CD14-positive monocyte (primary cell): ENCODE measurements at regions not wholly inside any gene's neighbourhood (a gene's known extent, or its start where the extent isn't known, plus 50 kb on each side); places are given as distances from the start of the nearest gene placed in this dataset.

ENCODE experiments used
- DNase-seq, 3 donors: peaks; one replicate each; pipeline ENCODE4 v3.0.0-alpha.2; 2011 to 2022
- H2AFZ ChIP-seq: 2 replicates; pipeline ENCODE4 v1.6.0; 2012; ENCODE audit warnings: mild to moderate bottlenecking, low read depth, low read length, inconsistent platforms; ENCODE audit not compliant: insufficient read depth, poor library complexity, severe bottlenecking
- H3K27ac ChIP-seq, 2 donors: 1 replicate in 1 of 2; 2 replicates in 1 of 2; pipeline ENCODE4 v1.5.1; 2012 to 2013; ENCODE audit warnings: low read length in 2 of 2, control low read depth in 1 of 2, inconsistent platforms in 1 of 2, low read depth in 1 of 2, mild to moderate bottlenecking in 1 of 2
- H3K27me3 ChIP-seq, 2 donors: one replicate each; pipeline versions ENCODE4 v1.6.0 to v1.6.1; 2011 to 2013; ENCODE audit warnings: low read length in 2 of 2; ENCODE audit not compliant: control insufficient read depth in 2 of 2, insufficient read depth in 2 of 2
- H3K36me3 ChIP-seq, 2 donors: replicated peaks in 1 of 2; 1 replicate in 1 of 2; 2 replicates in 1 of 2; pipeline versions ENCODE4 v1.5.1 to v1.6.1; 2012 to 2013; ENCODE audit warnings: low read length in 2 of 2, control low read depth in 1 of 2, inconsistent platforms in 1 of 2, mild to moderate bottlenecking in 1 of 2; ENCODE audit not compliant: insufficient read depth in 2 of 2, control insufficient read depth in 1 of 2
- H3K4me1 ChIP-seq, 2 donors: 1 replicate in 1 of 2; 2 replicates in 1 of 2; pipeline versions ENCODE4 v1.5.1 to v1.6.1; 2012 to 2013; ENCODE audit warnings: low read length in 2 of 2, control low read depth in 1 of 2, inconsistent platforms in 1 of 2, mild to moderate bottlenecking in 1 of 2, moderate library complexity in 1 of 2; ENCODE audit not compliant: insufficient read depth in 2 of 2, control insufficient read depth in 1 of 2
- H3K4me2 ChIP-seq: replicated peaks from 2 replicates; pipeline ENCODE3; 2012; ENCODE audit warnings: low read length, moderate library complexity, mild to moderate bottlenecking; ENCODE audit not compliant: poor library complexity, severe bottlenecking; ENCODE audit errors: extremely low read depth
- H3K4me3 ChIP-seq, 3 experiments: fragments of 200-600 bp in 1 of 3; sonication (generic) in 1 of 3; replicated peaks in 1 of 3; 1 replicate in 2 of 3; 2 replicates in 1 of 3; pipeline ENCODE4 v1.5.1; 2011 to 2013; ENCODE audit warnings: low read length in 3 of 3, mild to moderate bottlenecking in 3 of 3, control low read depth in 2 of 3, low read depth in 2 of 3, inconsistent platforms in 1 of 3, moderate library complexity in 1 of 3
- H3K79me2 ChIP-seq: 2 replicates; pipeline ENCODE4 v1.6.0; 2012; ENCODE audit warnings: mild to moderate bottlenecking, control low read depth, inconsistent platforms, low read length, moderate library complexity; ENCODE audit not compliant: insufficient read depth
- H3K9ac ChIP-seq: 2 replicates; pipeline ENCODE4 v1.6.0; 2017; ENCODE audit warnings: low read length, mild to moderate bottlenecking; ENCODE audit not compliant: insufficient read depth, poor library complexity, severe bottlenecking
- H3K9me3 ChIP-seq, 2 donors: replicated peaks in 1 of 2; 1 replicate in 1 of 2; 2 replicates in 1 of 2; pipeline versions ENCODE4 v1.5.1 to v1.6.1; 2012 to 2013; ENCODE audit warnings: low read length in 2 of 2, control low read depth in 1 of 2; ENCODE audit not compliant: control insufficient read depth in 1 of 2, insufficient read depth in 1 of 2
- H4K20me1 ChIP-seq: 2 replicates; pipeline ENCODE4 v1.6.0; 2012; ENCODE audit warnings: mild to moderate bottlenecking, low read length, control low read depth, moderate library complexity; ENCODE audit not compliant: insufficient read depth
- H3K27ac Mint-ChIP-seq, 7 donors: one replicate each; pipeline ENCODE4 v1.8.0; 2020; ENCODE audit warnings: mild to moderate bottlenecking in 7 of 7, mixed read lengths in 7 of 7, moderate library complexity in 6 of 7, inconsistent platforms in 2 of 7
- H3K27me3 Mint-ChIP-seq, 3 donors: one replicate each; pipeline ENCODE4 v1.8.0; 2021 to 2022; ENCODE audit warnings: low read depth in 3 of 3, mild to moderate bottlenecking in 3 of 3, mixed read lengths in 3 of 3, moderate library complexity in 3 of 3, inconsistent platforms in 1 of 3
- H3K36me3 Mint-ChIP-seq, 2 donors: one replicate each; pipeline ENCODE4 v1.8.0; 2020; ENCODE audit warnings: mixed read lengths in 2 of 2, inconsistent platforms in 1 of 2, mild to moderate bottlenecking in 1 of 2
- H3K4me1 Mint-ChIP-seq: one replicate; pipeline ENCODE4 v1.8.0; 2020; ENCODE audit warnings: mild to moderate bottlenecking, mixed read lengths
- H3K4me3 Mint-ChIP-seq, 2 donors: one replicate each; pipeline ENCODE4 v1.8.0; 2020; ENCODE audit warnings: mild to moderate bottlenecking in 2 of 2, mixed read lengths in 2 of 2, moderate library complexity in 1 of 2
- H3K9me3 Mint-ChIP-seq, 7 donors: one replicate each; pipeline ENCODE4 v1.8.0; 2020 to 2022; ENCODE audit warnings: mixed read lengths in 7 of 7, mild to moderate bottlenecking in 6 of 7, moderate library complexity in 6 of 7, inconsistent platforms in 2 of 7
- WGBS: methylation state at CpG from one replicate; pipeline ENCODE4 v1.1.5; 2013; ENCODE audit warnings: missing lambda C conversion rate; ENCODE audit not compliant: insufficient coverage; 5-methylcytosine and 5-hydroxymethylcytosine counted together
- intact Hi-C, 2 donors: fragments of 100-400 bp; cut with micrococcal nuclease; formaldehyde crosslinking; loops; one replicate each; pipeline versions ENCODE4 v1.15.0 to v1.15.1; 2023
- TF ChIP-seq, protein P1 (sequence below): fragments of 200-600 bp; IDR thresholded peaks from one replicate; pipeline ENCODE4 v1.8.0; 2022; ENCODE audit warnings: antibody characterized with exemption, mild to moderate bottlenecking

DNA sequence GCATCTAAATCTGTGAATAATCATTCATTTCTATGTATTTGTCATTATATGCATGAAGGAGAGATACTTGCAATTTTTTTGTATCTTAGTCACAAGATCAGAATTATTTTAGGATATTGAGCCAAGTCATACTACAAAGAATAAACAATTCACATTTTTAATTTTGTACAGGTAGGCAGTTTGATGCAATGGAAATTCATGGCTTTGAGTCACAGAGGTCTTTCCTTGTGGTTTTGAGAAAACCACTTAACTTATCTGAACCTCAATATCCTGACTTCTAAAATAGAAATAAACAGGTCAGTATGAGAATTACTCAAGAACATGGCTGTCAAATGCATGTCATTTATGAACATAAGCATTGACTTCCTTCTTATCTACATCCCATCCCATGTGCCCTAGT is 221.4 kb upstream of the SLC10A2 start:
- H3K4me2 ChIP-seq: no peak overlapping the region
- Mint-ChIP-seq H3K27ac (no peak overlapping the region), H3K36me3 (no peaks in the 10 kb centered on the region), H3K9me3 (peaks cover 2 to 8% (median 4%) of the 10 kb centered on the region in 7 donors), H3K4me1 (no peaks in the 10 kb centered on the region), H3K27me3 (peaks cover 4 to 7% (median 5%) of the 10 kb centered on the region in 3 donors), H3K4me3 (no peak overlapping the region)
- no peak overlapping the region for H2AFZ ChIP-seq
- no peak overlapping the region for H3K4me3 ChIP-seq
- no peaks in the 10 kb centered on the region for H3K79me2 ChIP-seq
- TF ChIP-seq, protein P1, sequence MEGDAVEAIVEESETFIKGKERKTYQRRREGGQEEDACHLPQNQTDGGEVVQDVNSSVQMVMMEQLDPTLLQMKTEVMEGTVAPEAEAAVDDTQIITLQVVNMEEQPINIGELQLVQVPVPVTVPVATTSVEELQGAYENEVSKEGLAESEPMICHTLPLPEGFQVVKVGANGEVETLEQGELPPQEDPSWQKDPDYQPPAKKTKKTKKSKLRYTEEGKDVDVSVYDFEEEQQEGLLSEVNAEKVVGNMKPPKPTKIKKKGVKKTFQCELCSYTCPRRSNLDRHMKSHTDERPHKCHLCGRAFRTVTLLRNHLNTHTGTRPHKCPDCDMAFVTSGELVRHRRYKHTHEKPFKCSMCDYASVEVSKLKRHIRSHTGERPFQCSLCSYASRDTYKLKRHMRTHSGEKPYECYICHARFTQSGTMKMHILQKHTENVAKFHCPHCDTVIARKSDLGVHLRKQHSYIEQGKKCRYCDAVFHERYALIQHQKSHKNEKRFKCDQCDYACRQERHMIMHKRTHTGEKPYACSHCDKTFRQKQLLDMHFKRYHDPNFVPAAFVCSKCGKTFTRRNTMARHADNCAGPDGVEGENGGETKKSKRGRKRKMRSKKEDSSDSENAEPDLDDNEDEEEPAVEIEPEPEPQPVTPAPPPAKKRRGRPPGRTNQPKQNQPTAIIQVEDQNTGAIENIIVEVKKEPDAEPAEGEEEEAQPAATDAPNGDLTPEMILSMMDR: no peak
- H3K4me1 ChIP-seq: no peaks in the 10 kb centered on the region
- no peaks in the 10 kb centered on the region for H3K36me3 ChIP-seq
- H3K27me3 ChIP-seq: peaks cover 0 to 3% of the 10 kb centered on the region in 2 donors
- intact Hi-C loops: no loop called here
- no peak for DNase-seq
- no peaks in the 10 kb centered on the region for H4K20me1 ChIP-seq
- no peaks in the 10 kb centered on the region for H3K9me3 ChIP-seq
- no peak overlapping the region for H3K9ac ChIP-seq
- no peak overlapping the region for H3K27ac ChIP-seq

DNA sequence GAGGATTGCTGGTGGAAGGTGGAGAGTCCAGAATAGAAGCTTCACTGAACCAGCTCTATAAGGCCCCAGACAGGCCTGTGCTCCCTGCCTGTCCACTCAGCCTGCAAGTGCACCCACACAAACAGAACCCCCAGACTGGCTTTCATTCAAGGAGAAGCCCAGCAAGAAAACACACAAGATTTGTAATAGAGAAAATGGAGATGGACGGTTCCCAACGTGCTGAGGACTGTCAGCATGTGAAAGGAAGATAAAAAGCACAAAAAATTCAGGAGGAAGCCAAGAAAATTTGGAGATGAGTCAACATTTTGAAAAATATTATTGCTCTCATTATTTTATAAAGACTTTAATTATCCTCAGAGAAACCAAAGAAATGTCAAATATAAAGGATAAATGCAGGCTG is 218.2 kb upstream of the SLC10A2 start:
- Mint-ChIP-seq H3K36me3 (no peaks in the 10 kb centered on the region), H3K4me3 (no peak overlapping the region), H3K27me3 (peaks cover 4 to 8% (median 7%) of the 10 kb centered on the region in 3 donors), H3K27ac (no peak overlapping the region), H3K9me3 (peaks cover 2 to 13% (median 5%) of the 10 kb centered on the region in 7 donors), H3K4me1 (no peaks in the 10 kb centered on the region)
- no peak overlapping the region for H3K4me2 ChIP-seq
- H3K27me3 ChIP-seq: peaks cover 0 to 4% of the 10 kb centered on the region in 2 donors
- H3K9ac ChIP-seq: no peak overlapping the region
- TF ChIP-seq, protein P1: no peak
- H3K36me3 ChIP-seq: no peaks in the 10 kb centered on the region
- no CpG with 5 or more reads among the region's 2 CpGs for WGBS
- DNase-seq: no peak
- no peak overlapping the region for H3K27ac ChIP-seq
- no peaks in the 10 kb centered on the region for H3K4me1 ChIP-seq
- no peaks in the 10 kb centered on the region for H3K9me3 ChIP-seq
- no peaks in the 10 kb centered on the region for H4K20me1 ChIP-seq
- no peaks in the 10 kb centered on the region for H3K79me2 ChIP-seq
- no peak overlapping the region for H3K4me3 ChIP-seq
- intact Hi-C loops: no loop called here
- H2AFZ ChIP-seq: no peak overlapping the region
